ENCODE measurements at regions not wholly inside any gene's neighbourhood (a gene's known extent, or its start where the extent isn't known, plus 50 kb on each side); places are given as distances from the start of the nearest gene placed in this dataset.

DNA sequence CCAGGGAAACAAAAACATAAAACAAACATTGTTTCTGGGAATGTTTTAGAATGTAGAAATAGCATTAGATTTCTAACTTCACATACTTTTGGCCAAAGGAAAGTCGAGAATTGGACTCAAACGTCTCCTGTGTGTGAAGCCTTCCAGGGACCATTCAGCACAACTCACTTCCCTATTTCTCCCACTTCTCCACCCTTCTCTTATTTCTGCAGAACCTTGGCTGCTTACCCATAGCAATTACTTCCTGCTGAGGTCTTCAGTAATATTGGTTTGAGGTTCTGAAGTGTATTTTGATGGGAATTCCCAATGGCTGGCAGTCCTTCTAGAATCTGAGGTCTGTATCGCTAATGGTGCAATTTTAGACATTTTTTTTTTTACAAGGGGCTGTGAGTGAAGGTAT lies 158.3 kb upstream of the SNX19 start:
- Histone ChIP-seq H3K4me1 (no peaks in the 10 kb centered on the region), H3K36me3 (no peaks in the 10 kb centered on the region), H3K9me3 (no peaks in the 10 kb centered on the region), H3K27me3 (no peaks in the 10 kb centered on the region), H3K27ac (replicated peaks in 1 of 4) (no peak overlapping the region), H3K4me3 (no peak overlapping the region)
- DNase-seq (ENCODE audit: extremely low spot score): no peak
- TF ChIP-seq EP300 (IDR thresholded peaks at IDR 0.05) (no peak), POLR2AphosphoS5 (IDR thresholded peaks at IDR 0.05) (no peak), POLR2A (IDR thresholded peaks at IDR 0.05; ENCODE audit: low read depth) (no peak)
- TF ChIP-seq, protein P1, sequence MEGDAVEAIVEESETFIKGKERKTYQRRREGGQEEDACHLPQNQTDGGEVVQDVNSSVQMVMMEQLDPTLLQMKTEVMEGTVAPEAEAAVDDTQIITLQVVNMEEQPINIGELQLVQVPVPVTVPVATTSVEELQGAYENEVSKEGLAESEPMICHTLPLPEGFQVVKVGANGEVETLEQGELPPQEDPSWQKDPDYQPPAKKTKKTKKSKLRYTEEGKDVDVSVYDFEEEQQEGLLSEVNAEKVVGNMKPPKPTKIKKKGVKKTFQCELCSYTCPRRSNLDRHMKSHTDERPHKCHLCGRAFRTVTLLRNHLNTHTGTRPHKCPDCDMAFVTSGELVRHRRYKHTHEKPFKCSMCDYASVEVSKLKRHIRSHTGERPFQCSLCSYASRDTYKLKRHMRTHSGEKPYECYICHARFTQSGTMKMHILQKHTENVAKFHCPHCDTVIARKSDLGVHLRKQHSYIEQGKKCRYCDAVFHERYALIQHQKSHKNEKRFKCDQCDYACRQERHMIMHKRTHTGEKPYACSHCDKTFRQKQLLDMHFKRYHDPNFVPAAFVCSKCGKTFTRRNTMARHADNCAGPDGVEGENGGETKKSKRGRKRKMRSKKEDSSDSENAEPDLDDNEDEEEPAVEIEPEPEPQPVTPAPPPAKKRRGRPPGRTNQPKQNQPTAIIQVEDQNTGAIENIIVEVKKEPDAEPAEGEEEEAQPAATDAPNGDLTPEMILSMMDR (IDR thresholded peaks at IDR 0.05): no peak
- intact Hi-C loops (cut with DNase I): no loop called here
- 53% methylated on average over 3 of the region's 3 CpGs for WGBS

DNA sequence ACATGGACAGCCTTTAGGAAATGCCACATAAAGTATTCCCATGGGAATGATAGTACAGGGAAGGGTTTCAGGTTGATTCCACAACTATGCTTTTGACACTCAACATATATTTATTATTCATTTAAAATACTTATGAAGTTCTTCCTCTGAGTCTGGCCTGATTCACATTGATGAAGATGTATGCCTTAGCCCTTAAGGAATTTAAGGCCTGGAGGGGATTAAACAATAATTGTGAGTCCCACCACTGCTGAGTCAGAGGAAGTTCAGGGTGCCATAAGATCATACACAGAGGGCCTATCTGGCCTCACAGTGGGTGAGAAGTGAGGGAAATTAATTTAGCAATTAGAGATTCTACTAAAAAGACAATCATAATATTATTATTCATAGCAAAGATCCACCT lies 161.1 kb upstream of the SNX19 start:
- TF ChIP-seq POLR2AphosphoS5 (IDR thresholded peaks at IDR 0.05) (no peak), POLR2A (IDR thresholded peaks at IDR 0.05; ENCODE audit: low read depth) (no peak), EP300 (IDR thresholded peaks at IDR 0.05) (no peak)
- TF ChIP-seq, protein P1 (IDR thresholded peaks at IDR 0.05): no peak
- intact Hi-C loops (cut with DNase I): no loop called here
- no peaks in the 10 kb centered on the region for H3K27me3 ChIP-seq
- H3K9me3 ChIP-seq: peaks cover 0 to 6% (median 1%) of the 10 kb centered on the region in 4 donors
- no peak overlapping the region for H3K4me3 ChIP-seq
- DNase-seq (ENCODE audit: extremely low spot score): no peak
- no peak overlapping the region for H3K27ac ChIP-seq (replicated peaks in 1 of 4)
- H3K4me1 ChIP-seq: no peaks in the 10 kb centered on the region
- no peaks in the 10 kb centered on the region for H3K36me3 ChIP-seq

DNA sequence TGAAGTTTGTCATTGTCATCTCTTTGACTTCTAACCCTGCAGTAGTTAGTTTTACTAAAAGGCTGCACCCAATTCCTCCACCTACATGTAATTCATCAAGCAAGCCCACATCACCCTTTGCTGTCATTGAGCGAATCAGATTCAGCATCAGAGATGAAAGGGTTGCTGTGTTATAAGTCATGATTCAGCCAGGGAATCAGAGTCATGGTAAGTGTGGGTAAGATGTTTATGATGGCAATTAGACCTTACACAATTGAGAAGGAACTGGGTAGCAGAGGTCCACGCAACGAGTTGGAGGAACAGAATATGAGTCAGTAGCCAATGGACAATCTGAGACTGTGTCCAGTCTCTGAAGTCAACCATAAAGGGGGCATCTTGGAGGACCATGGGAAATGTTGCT lies 162.8 kb upstream of the SNX19 start:
- no peak overlapping the region for H3K4me3 ChIP-seq
- DNase-seq (ENCODE audit: extremely low spot score): no peak
- no peaks in the 10 kb centered on the region for H3K36me3 ChIP-seq
- TF ChIP-seq EP300 (IDR thresholded peaks at IDR 0.05): no peak
- TF ChIP-seq POLR2A (IDR thresholded peaks at IDR 0.05; ENCODE audit: low read depth): no peak
- no peak for TF ChIP-seq POLR2AphosphoS5 (IDR thresholded peaks at IDR 0.05)
- TF ChIP-seq, protein P1 (IDR thresholded peaks at IDR 0.05): no peak
- H3K27ac ChIP-seq (replicated peaks in 1 of 4): no peak overlapping the region
- H3K27me3 ChIP-seq: no peaks in the 10 kb centered on the region
- WGBS: 77% methylated on average over 3 of the region's 3 CpGs
- no peaks in the 10 kb centered on the region for H3K4me1 ChIP-seq
- peaks cover 0 to 6% (median 1%) of the 10 kb centered on the region in 4 donors for H3K9me3 ChIP-seq
- intact Hi-C loops (cut with DNase I): no loop called here

DNA sequence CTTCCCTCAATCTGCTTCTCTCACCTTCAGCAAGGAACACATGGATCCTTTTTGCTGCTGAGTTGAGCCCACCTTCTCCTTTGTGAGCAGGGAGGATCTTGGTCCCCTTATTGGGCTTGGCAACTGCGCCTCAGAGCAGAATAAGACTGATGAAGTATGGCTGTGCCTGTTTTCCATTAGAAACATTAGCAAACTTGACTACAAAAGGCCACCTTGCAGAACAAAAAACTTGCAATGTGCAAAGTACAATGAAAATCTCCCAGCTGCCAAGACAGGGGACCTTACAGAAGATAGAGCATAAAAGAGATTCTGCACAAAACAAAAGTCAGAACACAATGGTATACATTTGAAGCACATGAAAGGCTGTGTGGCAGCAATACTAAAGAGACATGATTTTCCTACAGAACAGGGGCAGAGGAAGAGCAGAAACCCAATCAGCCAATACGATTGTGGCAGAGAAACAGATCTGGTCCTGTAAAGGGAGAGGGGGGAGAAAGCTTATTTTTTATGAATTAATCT lies 173.5 kb upstream of the SNX19 start:
- Histone ChIP-seq H3K4me3 (no peak overlapping the region), H3K27me3 (no peaks in the 10 kb centered on the region), H3K4me1 (no peaks in the 10 kb centered on the region), H3K27ac (replicated peaks in 1 of 4) (no peak overlapping the region), H3K9me3 (peaks cover 0 to 15% (median 4%) of the 10 kb centered on the region in 4 donors), H3K36me3 (no peaks in the 10 kb centered on the region)
- 86% methylated on average over 2 of the region's 2 CpGs for WGBS
- intact Hi-C loops (cut with DNase I): no loop called here
- no peak for DNase-seq (ENCODE audit: extremely low spot score)
- TF ChIP-seq, protein P1 (IDR thresholded peaks at IDR 0.05): no peak
- TF ChIP-seq POLR2A (IDR thresholded peaks at IDR 0.05; ENCODE audit: low read depth) (no peak), EP300 (IDR thresholded peaks at IDR 0.05) (no peak), POLR2AphosphoS5 (IDR thresholded peaks at IDR 0.05) (no peak)

DNA sequence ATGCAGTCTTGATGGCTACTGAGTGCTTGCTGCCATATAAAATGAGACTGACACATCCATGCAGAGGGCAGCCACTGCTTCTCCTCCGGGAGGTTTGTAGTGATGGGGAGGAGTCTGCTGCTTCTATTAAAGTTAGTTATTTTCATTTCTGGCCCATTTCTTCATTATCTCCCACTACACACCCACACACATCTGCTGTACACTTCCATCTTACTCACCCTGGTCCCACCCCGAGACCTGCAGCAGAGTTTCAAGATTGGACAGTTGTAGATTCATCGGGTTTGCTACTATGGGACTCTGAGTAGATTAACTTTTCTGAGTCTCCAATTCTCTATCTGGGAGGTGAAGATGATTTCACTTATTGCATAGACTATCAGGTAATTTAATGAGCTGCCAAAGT lies 176.2 kb upstream of the SNX19 start:
- intact Hi-C loops (cut with DNase I): no loop called here
- TF ChIP-seq POLR2A (IDR thresholded peaks at IDR 0.05; ENCODE audit: low read depth): no peak
- no peaks in the 10 kb centered on the region for H3K27me3 ChIP-seq
- no peaks in the 10 kb centered on the region for H3K9me3 ChIP-seq
- DNase-seq (ENCODE audit: extremely low spot score): no peak
- no peak overlapping the region for H3K4me3 ChIP-seq
- 88% methylated on average over 3 of the region's 3 CpGs for WGBS
- no peaks in the 10 kb centered on the region for H3K36me3 ChIP-seq
- H3K4me1 ChIP-seq: no peaks in the 10 kb centered on the region
- no peak overlapping the region for H3K27ac ChIP-seq (replicated peaks in 1 of 4)
